ELR (cell line): ENCODE measurements at regions not wholly inside any gene's neighbourhood (a gene's known extent, or its start where the extent isn't known, plus 50 kb on each side); places are given as distances from the start of the nearest gene placed in this dataset.

ENCODE experiments used
- DNase-seq: peaks from one replicate; pipeline ENCODE4 v3.0.0-alpha.2; 2015; ENCODE audit warnings: low read depth

GRCh38 chrX:10288373-10288975 lies 131.7 kb downstream of the CLCN4 start:
- no peak for DNase-seq

DNA sequence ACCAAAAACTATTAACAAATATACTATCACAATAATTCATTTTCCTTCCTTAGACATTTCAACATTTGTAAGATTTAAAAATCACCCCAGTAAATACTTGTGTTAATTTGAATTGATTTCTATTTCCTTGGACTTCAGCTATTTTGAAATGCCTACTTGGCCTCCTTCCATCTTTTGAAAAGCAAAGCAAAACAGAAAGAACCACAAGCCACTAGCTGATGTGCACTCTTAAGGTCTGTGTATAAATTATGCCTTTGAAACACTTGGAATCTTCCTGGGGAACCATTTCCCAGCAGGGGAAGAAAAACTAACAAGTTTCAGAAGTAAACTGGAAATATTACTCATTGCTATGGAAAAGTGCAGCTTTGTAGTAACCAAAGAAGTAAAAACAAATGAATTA lies 139.8 kb downstream of the CLCN4 start:
- DNase-seq: no peak

DNA sequence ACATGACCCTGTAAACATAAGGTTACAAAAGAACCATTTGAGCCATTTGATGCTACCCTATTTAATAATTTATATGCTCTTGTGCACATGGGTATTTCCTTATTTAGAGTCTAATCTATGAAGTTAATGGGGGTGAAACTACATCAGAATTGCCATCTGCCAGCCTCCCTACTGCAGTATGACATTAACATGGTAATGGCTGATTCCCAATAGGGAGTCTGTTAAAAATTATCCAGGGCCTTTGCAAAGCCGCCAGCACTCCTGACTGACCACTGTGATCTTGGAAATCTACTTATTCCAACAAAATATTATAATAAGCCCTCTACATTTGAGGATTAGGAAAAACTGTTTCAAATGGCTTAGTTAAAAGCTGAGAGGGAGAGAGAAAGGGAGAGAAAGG lies 153.7 kb downstream of the CLCN4 start:
- DNase-seq: no peak

DNA sequence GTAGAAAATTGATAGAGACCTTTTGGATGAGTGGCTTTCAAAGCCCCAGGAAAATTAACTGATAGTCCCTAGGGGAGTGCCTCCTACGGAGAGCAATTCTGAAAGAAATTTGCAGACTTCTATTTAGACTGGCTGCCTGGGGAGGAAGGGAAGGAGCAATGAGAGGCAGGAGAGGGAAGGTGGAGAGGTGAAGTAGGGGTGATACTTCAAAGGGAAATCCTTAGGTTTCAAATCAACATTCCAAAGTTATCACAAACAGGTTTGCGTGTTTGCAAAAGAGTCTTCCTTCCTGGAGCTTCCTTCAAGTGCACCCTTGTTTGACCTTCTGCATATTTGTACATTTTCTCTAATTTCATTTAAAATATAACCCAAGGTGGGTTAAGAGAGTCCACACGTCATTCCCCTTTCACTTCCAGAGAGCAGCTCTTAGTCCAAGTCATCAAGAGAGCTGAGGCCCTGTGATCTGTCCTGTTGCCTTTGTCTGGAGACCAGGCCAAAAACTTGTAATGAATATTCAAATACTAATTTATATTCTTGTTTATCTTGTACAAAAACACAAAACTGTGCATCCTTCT lies 157.8 kb downstream of the CLCN4 start:
- no peak for DNase-seq

DNA sequence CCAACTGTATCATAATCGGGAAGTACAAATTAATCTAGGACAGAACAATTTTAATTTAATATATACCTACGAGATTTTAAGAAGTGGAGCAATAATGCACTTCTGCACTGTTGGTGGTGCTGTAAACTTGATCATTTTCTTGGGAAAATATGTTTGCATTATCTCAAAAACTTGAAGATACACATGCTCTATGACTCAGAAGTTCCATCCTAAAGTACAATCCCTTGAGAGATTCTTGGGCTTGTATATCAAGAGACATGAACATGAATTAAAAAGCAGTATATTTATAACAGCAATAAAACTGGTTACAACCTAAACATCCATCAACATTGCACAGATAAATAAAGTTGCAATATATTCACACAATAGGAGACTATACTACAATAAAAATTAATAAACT lies 168.8 kb downstream of the CLCN4 start:
- DNase-seq: no peak

DNA sequence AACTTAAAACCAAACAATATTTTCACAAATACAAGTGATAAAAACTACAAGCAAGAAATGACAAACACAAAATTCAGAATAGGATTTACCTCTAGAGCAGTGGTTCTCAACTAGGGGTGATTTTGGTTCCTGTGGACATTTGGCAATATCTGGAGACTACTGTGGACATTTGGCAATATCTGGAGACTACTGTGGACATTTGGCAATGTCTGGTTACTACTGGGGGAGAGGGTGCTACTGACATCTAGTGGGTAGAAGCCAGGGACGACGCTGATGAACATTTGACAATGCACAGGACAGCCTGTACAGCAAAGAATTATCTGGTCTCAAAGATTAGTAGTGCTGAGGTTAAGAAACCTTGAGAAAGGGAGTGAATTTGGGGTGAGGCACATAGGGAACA lies 169.8 kb downstream of the CLCN4 start:
- DNase-seq: peak; percentile 39

- no peak for DNase-seq
Observed at GRCh38 chrX:10327651-10328050, 170.9 kb downstream of the CLCN4 start.

DNA sequence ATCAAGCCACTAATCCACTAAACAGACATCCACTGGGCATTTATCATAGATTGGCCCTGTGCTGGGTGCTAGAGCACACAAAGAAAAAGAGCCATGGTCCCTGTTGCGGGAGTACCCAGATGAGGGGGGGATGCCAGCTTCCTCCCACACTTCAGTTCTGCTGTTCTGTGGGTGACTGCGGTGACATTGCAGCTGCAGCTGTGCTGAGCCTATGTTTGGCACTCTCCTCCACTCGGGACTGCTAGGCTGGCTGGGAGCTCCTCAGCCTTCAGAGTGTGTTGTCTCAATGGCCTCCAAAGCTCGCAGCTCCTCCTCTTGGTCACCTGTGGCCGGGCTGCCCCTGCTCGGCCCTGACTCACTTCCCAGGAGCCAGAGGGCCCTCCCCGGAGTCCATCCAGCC lies 173.2 kb downstream of the CLCN4 start:
- DNase-seq: no peak

- no peak for DNase-seq
Observed at GRCh38 chrX:10341309-10341708, 184.5 kb downstream of the CLCN4 start.

- DNase-seq: no peak
Observed at GRCh38 chrX:10350221-10350620, 193.4 kb downstream of the CLCN4 start.

- peak; percentile 60 for DNase-seq
Observed at GRCh38 chrX:10350981-10351380, 194.2 kb downstream of the CLCN4 start.

DNA sequence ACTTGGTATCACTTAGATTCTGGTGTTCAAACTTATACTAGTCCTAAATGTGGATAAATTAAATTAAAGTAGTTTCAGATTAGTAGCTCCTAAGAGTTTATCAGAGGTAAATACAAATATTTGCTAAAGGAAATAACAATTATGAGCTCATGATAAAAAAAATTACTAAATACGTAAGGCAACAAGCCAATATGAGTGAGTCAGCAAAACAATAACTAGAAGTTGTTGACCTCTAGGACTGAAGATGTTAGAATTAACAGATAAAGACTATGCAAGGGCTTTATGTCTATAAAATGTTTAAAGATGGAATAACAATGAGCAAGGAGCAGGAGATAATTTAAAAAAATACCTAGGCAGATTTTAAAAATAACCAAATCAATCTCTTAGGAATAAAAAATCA lies 195.8 kb downstream of the CLCN4 start:
- DNase-seq: no peak

- DNase-seq: peak; percentile 70
Observed at GRCh38 chrX:10356979-10357378, 200.2 kb downstream of the CLCN4 start.

DNA sequence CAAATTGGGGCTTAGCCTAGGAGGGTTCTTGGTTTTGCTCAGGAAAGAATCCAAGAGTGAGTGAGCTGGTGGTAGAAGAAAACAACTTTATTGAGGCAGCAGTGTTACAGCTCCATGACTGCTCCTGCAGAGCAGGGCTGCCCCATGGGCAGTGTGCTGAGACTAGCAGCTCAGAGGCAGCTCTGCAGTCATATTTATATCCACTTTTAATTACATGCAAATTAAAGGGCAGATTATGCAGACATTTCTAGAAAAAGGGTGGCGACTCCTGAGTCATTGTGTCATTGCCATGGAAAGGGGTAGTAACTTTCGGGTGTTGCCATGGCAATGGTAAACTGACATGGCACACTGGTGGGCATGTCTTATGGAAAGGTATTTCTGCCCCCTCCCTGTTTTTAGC lies 202.2 kb downstream of the CLCN4 start:
- DNase-seq: no peak

DNA sequence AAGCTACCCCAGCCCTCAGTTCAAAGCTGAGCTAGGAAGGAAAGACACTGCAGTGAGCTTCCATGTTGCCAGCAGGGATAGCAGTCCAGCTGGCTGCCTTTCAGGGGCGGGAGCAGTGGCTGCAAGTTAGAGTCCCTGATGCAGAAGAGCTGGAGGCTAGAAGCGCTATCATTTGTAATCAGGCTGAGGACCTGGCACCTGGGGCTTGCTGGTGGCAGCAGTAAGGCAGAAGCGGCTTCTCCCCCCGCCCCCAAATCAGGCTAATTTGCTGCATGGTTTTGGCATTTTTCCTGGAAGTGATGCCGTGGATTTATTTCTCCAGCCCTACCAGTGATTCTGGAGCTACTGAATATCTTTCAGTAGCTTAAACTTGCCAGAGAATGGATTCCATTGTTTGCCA lies 203.3 kb downstream of the CLCN4 start:
- no peak for DNase-seq

- no peak for DNase-seq
Observed at GRCh38 chrX:10365532-10366265, 208.9 kb downstream of the CLCN4 start.

- no peak for DNase-seq
Observed at GRCh38 chrX:10367406-10367805, 210.6 kb downstream of the CLCN4 start.

GRCh38 chrX:10370976-10371375 lies 214.2 kb downstream of the CLCN4 start:
- DNase-seq: no peak

DNA sequence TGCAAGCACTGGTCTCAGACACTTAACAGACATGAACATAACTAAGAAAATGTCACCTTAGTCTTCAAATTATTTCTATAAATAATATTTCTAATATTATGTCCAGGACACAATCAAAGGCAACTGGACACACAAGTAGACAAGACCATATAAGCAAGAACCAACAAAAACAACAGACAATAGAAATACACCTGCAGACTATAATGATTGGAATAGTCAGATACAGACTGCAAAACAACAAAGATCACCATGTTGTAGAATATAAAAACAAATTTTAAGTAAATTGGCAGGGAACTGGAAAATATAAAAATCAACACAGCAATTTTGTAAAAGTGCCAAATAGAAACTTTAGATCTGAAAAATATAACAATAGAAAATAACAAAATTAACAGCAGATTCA lies 220.7 kb downstream of the CLCN4 start:
- no peak for DNase-seq

DNA sequence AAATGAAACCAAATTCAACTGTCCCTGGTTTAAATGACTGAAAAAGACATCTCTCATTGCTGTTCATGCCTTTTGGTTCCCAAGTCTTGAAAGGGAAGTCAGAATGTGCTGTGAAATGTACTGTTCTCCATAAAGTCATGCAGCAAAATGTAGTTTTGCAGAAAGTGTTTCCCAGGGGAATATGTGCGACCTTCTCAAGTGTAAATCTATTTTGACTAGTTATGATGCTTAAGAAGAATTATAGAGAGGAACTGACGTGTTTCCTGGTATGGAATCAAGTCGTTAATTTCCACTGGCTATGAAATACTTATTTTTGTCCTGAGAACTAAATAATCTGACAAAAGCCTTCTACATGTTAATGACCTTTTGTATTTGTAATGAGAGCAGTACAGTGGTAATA lies 223.1 kb downstream of the CLCN4 start:
- no peak for DNase-seq

DNA sequence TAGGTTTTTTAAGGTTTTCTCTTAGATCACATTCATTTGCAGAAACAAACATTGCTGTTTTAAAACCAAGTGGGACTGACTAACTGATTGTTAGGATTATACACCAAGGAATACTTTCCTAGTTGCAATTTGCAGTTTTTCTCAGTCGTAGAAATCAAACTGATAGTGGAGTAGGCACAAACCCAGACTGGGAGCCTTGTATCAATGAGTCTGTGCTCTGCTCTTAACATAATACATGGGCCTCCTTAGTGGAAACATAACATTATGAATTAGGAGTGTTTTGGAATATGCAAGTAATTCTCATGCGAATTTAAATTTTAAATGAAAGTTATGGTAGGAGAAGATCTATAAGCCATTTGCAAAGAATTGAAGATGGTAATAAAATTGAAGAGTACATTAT lies 223.5 kb downstream of the CLCN4 start:
- DNase-seq: no peak

DNA sequence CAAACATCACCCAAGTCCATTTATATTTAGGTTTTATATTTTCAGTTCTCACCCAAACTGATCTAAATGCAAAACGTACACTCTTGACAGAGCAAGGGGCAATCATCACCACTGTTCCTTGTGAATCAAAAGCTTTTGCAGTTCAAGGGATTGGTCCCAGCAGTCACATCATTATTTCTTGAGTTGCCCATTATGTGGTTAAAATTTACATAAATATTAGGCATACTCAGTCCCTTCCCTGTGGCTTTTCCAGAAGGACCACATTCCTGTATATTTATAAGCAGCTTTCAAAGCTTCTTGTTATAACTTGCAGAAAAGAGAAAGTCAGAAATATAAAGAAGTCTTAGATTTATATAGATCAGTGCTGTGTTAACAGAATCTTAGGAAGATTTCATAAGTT lies 224.4 kb downstream of the CLCN4 start:
- DNase-seq: no peak

DNA sequence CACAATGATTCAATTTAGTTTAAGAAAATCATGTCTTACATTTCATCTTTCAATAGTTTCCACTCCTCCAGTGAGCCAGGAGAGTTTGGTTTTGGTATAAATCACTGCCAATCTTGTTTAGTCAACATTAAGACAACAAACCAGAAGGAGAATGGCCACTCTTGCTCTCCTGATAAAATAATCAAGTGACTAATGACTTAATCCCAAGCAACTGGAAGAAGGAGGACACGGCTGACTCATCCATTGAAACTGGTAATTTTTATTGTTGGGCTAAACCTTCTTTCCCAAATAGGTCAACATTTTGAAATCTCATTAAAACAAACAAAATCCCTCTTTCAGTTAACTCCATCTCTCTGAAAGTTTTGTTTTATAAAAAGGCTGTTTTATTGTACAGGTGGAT lies 230.2 kb downstream of the CLCN4 start:
- peak; percentile 39 for DNase-seq

DNA sequence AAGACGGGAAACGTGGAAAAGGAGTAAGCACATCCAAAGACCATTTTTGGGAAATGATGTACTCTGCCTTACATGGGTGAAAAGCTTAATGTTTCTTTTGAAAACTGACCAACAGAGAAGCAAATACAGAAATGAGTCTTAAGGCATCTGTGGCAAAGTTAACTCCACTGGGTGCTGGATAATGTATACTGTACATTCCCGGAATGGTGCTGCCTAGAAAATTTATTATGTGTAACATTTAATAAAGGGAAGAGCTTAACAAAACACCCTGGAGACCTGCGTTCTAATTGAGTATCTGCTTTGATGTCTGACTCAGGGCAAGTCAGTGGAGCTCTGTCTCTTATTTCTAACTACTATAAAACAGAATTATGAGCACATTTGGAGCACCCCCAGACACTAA lies 230.2 kb downstream of the MID1 start:
- DNase-seq: no peak
